HG03460 (cell line): ENCODE measurements at regions not wholly inside any gene's neighbourhood (a gene's known extent, or its start where the extent isn't known, plus 50 kb on each side); places are given as distances from the start of the nearest gene placed in this dataset.

Experiments used
- ATAC-seq: cut with Tn5 transposase; IDR thresholded peaks from one replicate; pipeline ENCODE4 v1.9.1; 2021; ENCODE audit not compliant: unreplicated experiment

DNA sequence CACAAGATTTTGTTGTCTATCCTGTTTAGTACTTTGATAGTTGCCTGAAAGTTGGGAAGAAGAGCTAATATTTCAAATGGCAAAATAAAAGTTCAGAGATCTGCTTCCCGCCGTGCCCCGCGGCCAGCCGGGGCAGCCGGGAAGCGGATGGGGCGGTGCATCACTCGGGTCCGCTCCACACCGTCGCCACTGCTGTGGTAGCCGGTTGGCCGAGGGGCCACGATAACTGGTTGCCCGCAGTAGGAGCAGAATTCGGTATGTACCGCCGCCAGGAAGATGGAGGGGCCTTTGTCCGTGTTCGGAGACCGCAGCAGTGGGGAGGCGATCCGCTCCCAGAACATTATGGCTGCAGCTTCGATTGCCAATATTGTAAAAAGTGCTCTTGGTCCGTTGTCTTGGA is 427.2 kb upstream of the PDE3A start:
- ATAC-seq, result no peak

DNA sequence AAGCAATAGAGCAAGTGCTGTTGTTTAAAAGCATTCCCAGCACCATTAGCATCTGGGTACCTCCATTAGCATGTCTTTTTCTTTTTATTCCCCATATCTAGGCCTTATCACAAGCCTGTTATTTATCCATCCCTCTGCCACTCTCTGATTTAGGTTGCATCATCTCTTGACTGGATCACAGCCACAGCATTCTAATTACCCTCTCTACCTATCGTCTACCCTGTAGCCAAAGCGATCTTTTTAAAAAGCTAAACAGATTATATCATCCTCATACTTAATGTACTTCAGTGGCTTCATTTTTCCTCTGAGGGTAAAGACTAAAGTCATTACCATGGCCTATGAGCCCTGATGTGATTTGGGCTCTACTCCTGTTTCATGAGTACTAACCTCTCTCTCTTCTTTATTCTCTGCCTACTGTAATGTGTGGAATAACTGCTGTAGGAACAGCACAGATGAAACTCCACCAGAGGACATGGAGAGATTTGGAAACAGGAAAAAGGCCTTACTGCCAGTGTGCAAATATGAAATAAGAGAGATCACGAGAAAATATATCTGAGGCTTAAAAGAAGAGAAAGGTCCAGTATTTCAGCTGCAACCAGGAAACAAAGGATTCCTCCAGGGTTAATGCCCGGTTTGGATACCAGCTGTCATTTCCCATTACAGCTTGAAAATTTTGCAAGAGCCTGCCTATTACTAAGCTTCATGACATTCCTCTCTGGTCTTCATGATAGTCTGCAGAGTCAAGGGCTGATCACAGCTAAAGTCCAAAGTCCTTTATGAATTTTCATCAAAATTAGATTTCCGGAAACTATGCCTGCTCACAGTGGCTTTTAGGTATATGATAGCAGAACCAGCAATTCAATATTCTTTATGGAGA is 422.5 kb upstream of the PDE3A start:
- no peak for ATAC-seq

DNA sequence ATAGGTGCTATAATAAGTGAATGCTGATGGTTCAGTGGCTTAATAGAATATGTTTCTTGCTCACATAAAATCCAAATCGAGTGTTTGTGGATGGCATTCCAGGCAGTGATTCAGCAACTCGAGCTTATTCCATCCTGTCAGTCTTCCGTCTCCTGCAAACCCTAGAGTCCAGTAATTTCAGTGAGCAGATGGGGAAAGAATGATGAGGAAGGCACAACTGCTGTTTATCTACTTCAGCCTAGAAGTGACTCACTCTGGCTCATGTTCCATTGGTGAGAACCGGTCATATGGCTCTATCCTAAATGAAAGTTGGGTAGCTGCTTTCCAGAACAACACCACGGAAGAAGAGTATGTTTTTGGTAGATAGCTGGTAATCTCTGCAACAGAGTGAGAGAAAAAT is 421.8 kb upstream of the PDE3A start:
- ATAC-seq, result no peak

DNA sequence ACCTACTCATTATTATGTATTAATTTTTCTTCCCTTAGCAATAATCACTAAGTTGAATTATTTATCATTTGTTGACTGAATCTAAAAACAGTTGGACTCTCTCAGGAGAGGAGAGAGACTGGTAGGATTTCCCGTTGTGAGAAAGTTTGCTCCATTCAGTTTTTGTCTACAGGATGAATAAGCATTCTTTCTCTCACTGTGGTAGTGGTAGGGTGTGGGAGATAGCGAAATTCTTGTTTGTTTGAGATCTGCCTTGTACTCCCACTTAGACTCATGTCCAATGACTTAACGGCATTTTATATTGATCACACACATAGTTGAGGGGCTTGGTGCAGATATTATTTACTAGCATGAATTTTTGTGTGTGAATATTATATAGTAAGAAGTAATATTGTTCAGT is 421.0 kb upstream of the PDE3A start:
- no peak for ATAC-seq

DNA sequence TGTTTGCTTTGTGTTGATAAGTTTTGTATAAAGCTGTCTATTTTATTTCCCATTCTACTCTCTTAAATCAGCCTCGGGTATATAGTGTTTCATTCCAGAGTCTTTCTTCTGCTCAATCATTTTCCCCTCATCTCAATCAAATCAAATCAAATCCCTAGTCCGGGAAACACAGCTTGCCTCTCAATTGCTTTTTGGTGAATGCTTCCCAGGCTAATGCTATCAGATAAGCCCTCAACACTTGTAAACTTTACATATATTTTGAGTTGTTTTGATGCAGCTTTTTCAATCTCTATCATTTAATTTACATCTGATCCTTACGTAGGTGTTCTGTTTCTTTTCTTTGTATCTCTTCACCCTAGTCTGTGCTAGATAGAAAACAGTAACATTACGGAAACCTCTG is 416.7 kb upstream of the PDE3A start:
- ATAC-seq, result no peak

DNA sequence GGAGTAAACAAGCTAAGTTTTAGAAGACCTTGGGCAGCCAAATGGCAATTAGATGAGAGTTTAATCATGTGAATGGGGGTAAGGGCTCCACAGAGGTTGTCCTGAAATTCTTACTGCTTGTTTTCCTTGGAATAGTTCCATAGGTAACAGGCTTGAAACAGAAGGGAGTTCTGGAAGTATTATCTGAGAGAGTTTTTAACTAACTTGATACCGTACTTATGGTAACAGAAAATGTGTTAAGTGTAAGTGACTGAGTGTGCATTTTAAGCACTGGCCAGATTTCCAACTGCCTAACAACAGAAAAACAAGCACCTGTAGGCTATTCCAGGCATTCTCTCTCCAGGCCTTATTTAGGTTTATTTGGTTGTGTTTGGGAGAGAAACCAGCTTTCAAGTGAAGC is 414.6 kb upstream of the PDE3A start:
- ATAC-seq, result no peak

DNA sequence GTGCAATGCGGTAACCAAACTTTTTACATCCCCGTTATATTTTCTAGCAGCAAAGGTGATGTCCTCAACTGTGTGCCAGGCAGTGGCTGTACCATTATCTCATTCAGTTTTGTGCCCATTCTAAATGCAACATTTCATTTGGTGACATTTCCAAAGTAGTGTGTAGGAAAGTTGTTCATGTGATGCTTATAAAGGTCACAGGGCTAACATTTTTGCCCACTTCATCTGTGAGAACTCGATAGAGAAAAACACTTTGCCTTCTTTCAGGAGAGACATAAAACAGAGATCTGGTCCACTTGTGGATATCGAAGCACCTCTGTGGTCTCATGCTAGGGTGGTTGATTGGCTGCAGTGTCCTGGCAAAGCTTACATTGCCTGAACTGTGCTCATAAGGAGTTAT is 414.2 kb upstream of the PDE3A start:
- ATAC-seq, result no peak

DNA sequence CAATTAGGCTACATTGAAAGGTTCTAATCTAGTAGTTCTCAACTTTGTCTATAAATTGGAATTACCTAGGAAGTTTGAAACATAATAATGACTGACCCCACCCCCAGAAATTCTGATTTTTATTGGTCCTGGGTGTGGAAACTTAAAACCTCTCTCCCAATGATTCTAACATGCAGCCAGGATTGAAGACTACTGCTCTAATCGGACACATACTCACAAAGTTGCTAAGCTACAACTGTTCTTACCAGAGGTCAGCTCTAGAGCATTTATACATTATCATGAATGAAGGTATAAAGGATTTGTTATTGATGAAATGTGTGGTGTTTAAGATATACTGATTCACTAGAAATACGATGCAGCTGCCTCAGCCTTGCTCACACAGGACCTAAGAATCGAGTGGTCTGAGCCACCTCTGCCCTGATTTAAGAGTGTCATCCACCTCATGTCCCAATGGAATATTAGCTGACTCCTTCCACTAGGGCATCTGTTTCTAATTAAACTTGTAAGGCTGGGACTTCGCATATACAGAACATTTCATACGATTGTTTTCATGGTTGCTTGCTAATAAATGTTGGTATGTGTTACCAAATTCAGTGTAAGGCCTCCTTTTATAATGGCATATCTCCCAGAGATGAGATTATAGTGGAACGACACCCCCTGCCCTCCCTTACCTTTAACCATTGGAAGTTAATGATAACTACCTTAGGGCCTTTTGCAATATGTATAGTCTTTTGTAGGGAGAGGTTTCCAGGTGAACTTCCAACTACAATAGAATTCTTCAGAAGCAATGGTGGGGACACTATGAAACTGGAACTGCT is 410.8 kb upstream of the PDE3A start:
- ATAC-seq, result no peak

DNA sequence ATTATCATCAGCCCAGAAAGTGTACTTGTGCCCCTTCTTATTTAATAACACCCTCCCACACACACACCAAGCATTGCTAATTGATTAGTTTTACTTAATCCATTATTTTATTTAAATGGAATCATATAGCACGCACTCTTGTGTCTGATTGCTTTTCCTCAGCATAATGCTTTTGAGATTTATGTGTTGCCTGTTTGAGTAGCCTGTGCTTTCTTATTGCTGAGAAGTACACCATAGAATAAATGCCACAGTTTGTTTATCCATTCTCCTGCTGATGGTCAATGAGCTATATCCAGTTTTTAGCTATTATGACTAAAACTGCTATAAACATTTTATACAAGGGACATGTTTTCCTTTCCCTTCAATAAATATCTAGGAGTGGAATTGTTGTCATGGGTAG is 409.9 kb upstream of the PDE3A start:
- no peak for ATAC-seq

DNA sequence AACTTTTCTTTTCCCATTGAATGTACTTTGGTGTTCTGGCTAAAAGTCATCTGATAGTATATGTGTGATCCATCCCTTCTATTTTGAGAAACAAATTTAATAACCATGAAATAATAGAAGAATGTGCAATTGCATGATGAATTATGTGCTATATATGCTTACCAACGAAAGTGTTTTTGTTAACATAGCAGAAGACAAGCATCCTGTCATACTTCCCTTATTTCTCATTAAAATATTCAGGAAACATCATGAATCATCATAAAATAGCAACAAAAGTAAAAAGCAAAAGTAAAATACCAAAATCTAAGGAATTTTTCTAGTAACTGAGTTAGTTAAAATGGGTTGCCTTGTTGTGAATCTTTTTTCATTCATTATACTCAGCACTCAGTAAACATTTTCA is 409.0 kb upstream of the PDE3A start:
- ATAC-seq, result no peak

DNA sequence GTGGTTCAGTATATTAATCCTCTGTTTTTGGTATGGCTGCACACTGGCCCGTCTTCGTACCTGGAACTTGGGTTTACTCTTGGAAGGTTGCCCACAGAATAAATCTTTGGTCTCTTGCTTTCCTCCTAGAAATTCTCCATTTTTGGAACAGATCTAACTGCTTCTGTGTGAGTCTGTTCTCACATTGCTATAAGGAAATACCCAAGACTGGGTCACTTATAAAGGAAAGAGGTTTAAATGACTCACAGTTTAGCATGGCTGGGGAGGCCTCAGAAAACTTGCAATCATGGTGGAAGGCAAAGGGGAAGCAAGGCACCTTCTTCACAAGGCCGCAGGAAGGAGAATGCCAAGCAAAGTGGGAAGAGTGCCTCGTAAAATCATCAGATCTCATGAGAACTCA is 407.8 kb upstream of the PDE3A start:
- ATAC-seq, result no peak

DNA sequence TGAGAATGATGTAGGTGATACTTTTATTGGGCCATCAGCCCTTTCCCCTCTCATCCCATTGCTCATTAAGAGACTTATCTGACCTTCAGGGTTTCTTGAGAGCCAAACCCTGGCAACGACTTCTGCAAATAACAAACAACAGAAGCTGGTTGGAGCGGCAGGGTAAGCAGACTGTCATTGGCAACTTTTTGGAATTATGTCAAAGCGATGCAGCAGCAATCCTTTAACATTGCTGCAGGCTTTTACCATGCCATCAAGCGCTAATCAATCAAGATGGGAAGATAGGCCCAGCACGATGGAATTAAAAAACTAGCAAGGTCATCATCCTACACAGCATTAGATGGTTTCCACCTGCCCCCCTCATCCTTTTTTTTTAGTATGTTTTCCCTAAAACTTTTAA is 406.1 kb upstream of the PDE3A start:
- ATAC-seq, result no peak

DNA sequence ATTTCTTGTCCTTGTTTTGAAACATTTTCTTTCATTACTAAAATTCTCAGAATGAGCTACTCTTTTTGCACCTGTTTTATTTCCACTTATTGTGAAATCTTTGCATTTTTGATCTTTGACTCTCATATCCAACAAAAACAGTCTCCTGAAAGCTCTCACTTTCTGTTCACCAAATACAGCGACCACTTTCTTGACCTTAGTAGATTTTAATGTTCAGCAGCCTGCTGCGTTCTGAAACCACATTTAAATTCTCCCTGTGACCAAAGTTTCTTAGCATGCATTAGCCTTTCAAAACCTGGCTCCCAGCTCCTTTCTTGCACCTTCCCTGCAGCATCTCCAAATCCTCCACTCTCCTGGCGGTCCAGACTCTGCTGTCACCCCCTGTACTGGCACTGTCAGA is 404.4 kb upstream of the PDE3A start:
- no peak for ATAC-seq

DNA sequence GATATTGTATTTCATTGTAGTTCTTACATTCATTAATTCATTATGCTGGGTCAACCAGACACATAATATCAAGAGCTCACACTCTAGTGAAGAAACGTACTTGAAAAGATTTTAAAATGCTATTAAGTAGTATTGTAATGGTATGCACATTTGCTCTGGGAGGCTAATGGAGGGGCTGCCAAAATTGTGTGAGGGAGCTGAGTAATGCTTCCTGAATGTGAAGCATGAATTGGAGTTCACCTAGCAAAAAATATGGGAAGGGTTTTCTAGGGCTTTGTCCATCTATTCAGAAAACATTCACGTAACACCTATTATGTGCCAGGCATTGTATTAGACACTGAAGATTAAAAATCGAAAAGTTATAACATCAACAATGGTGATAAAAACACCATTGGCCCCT is 403.8 kb upstream of the PDE3A start:
- ATAC-seq, result no peak

DNA sequence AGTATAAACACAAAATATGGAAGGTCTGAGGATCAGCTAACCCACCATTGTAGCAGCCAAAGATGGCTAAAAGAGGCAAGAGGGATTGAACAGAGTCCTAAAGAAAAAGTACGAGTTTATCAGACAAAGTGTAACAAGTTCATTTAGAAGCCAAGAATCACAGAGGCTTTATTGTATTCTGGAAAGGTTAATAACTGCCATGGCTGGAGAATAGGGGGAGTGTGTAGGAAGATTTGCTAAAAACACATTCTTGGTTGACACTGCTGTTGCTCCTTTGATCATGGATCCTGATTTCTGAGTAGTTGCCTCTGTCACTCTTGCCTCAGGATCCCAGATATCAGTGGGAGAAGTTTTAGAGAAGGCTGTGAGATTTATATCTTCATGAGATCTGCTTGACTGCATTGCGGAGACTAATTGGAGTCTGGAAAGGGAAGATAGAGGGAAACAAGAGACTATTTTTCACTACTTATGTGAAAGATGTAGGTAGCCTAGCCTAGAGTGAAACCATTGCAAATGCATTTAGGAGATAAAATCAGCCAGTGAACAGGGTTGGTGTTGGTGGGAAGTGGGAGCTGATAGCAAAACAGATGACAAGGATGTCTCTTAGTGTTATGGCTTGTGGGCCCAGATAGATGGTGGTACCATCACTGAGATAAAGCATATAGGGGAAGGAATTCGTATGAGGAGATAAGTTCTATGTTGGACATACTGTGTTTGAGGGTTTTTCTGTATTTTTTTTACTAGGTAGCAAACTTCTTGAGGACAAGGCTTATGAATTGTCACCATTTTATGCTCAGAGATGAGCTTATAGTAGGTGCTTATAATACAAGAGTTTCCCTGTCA is 402.9 kb upstream of the PDE3A start:
- no peak for ATAC-seq

DNA sequence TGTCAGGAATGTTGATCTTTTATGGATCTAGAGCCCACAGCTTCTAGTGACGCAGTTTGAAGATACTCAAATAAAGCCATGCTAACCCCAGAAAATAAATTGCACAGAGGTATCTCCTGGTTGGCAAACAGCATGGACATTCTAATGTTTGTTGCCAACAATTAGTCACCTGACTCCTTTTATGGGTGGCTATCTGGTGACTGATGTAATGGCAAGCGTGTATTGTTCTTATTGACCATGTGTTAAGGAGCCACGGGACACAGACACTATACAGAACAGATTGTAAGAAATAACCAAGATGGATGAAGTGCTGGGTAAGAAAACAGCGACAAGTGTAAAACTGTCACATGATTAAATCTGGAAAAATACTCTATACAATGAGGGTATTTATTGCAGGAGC is 401.3 kb upstream of the PDE3A start:
- no peak for ATAC-seq

DNA sequence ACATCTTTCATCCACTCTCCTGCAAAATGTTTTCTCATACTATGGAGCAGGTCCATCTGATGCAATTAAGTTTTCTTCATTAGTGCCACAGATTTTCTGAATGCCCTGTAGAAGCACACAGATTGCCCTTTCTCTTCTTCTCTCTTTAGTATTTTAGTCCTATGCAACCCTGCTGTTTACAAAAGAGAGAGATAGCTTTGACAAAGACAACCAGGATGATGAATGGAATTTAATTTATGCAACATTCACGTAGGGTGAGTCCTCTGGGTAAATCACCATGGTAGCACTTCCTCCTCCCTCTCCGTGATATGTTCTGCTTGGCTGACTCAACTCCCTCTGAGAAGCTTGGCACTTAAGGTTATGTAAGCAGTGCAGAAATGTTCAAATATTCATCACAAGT is 400.9 kb upstream of the PDE3A start:
- ATAC-seq, result no peak

DNA sequence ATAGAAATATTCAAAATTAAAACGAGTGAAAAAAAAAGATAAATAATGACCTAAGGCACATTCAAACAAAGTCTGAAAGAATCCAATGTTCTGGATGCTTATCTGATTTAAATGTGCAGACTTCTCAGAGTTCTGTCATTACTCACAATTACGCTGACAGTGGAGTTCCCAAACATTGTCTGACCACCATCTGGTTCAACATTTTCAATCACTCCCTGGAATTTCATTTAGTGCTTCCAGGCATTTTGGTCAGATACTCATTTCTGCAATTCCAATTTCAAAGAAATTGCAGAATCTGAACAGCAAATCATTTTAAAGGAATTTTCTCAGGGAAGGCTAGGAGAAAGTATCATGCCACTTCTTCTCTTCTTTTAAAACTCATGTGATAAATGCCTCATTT is 398.2 kb upstream of the PDE3A start:
- ATAC-seq, result no peak

DNA sequence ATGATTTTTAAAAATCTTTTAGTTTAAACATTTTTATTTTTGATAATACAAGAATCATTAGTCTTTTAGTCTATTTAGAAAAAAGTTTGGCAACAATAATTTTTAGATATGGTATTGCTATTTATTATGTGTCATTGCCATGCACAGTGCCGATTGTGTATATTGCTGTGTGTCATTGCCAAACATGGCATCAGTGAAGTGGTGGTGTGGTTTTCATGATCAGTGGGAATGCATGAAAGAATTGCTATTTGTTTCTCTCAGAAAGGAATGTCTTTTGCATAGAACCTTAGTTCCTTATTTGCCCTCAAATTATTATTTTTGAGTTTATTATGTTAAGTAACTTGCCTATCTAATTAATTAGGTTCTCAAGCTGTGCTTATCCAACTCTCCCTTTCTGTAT is 397.5 kb upstream of the PDE3A start:
- ATAC-seq, result no peak

DNA sequence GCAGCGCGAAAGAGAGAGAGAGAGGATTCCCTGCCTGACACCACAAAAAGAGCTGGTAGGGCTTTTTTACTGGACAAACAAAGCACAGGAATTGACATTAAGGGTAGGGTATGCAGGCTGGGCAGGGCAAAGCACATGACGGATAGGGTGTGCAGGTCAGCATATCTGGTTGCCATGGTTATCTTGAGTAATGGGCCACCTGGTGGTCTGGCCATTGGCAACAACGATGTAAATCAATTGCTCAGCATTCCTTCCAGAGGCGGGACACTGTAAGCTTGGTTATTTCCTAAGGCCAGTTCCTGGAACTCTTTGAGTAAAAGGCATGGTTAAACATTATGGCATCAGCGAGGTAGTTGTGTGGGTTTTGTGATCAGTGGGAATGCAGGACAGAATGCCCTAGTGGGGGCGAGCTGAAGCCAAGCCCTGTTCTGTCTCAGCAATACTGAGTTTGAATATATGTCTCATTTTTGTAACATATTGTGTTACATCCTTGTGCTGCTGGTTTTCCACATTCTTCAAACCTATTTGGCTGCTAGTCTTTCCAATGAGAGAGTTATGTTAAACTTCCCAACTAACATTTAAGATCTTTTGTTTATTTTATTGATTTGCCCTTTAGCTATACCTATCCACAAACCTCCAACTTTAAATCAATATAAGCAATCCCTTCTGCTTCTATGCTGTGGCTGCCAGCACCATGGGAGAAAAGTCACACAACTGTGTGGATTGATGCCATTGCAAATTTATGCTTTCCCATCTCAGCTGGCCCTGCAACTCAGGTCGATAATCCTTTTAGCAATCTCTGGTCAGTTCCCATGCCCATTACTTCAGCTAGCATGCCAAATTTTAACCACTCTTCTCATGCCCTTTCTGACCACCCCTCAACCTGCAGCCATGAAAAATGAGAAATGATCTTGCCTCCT is 396.7 kb upstream of the PDE3A start:
- ATAC-seq, result no peak
